G401 (cell line): ENCODE measurements at regions not wholly inside any gene's neighbourhood (a gene's known extent, or its start where the extent isn't known, plus 50 kb on each side); places are given as distances from the start of the nearest gene placed in this dataset.
"Not testable (repeated sequence)": the region's sequence is repeated elsewhere in the genome, so short reads cannot be mapped to it uniquely, and the experiment has no call there.

Source experiments
- DNase-seq: peaks from one replicate; pipeline ENCODE4 v3.0.0-alpha.2; 2015; ENCODE audit warnings: low spot score
- in situ Hi-C: cut with HindIII; loops from 2 replicates; pipeline ENCODE4 v1.10.0; 2016; ENCODE audit warnings: low sequenced_read_pairs, mixed read lengths

GRCh38 chr20:47860049-47860830, 75.0 kb upstream of the SULF2 start:
- in situ Hi-C loops, result no loop called here
- no peak for DNase-seq

GRCh38 chr20:47859278-47859677, 74.0 kb upstream of the SULF2 start:
- in situ Hi-C loops, result no loop called here

GRCh38 chr20:47857569-47858464, 72.5 kb upstream of the SULF2 start:
- no peak for DNase-seq
- in situ Hi-C loops, result no loop called here

More at GRCh38 chr20:47859278-47859677, 74.0 kb upstream of the SULF2 start:
- DNase-seq, result no peak

GRCh38 chr20:47857187-47857568, 71.9 kb upstream of the SULF2 start:
- in situ Hi-C loops, result no loop called here
- no peak for DNase-seq

- in situ Hi-C loops, result no loop called here
Measured at GRCh38 chr20:47855799-47856198, 70.5 kb upstream of the SULF2 start.

GRCh38 chr20:47854687-47855212, 69.5 kb upstream of the SULF2 start:
- peak; percentile 9 for DNase-seq
- in situ Hi-C loops, result no loop called here

More at GRCh38 chr20:47855799-47856198, 70.5 kb upstream of the SULF2 start:
- DNase-seq, result no peak

- in situ Hi-C loops, result no loop called here
Measured at GRCh38 chr20:47851774-47852173, 66.5 kb upstream of the SULF2 start.

GRCh38 chr20:47850146-47850545, 64.9 kb upstream of the SULF2 start:
- in situ Hi-C loops, result no loop called here

More at GRCh38 chr20:47851774-47852173, 66.5 kb upstream of the SULF2 start:
- DNase-seq, result no peak

GRCh38 chr20:47849596-47849995, 64.3 kb upstream of the SULF2 start:
- DNase-seq, result no peak
- in situ Hi-C loops, result no loop called here

More at GRCh38 chr20:47850146-47850545, 64.9 kb upstream of the SULF2 start:
- no peak for DNase-seq

GRCh38 chr20:47849006-47849405, 63.7 kb upstream of the SULF2 start:
- DNase-seq, result no peak
- in situ Hi-C loops, result no loop called here

- DNase-seq, in situ Hi-C loops: not testable (repeated sequence)
Measured at GRCh38 chr20:47848534-47848933, 63.3 kb upstream of the SULF2 start.

GRCh38 chr20:47847884-47848485, 62.7 kb upstream of the SULF2 start:
- no peak for DNase-seq
- in situ Hi-C loops, result no loop called here

GRCh38 chr20:47847220-47847619, 61.9 kb upstream of the SULF2 start:
- in situ Hi-C loops, DNase-seq: not testable (repeated sequence)

- in situ Hi-C loops, result not testable (repeated sequence)
- peak; percentile 8 for DNase-seq
Measured at GRCh38 chr20:47846651-47847050, 61.4 kb upstream of the SULF2 start.

- in situ Hi-C loops, DNase-seq: not testable (repeated sequence)
Measured at GRCh38 chr20:47845382-47845977, 60.2 kb upstream of the SULF2 start.

GRCh38 chr20:47844568-47844906, 59.3 kb upstream of the SULF2 start:
- DNase-seq, in situ Hi-C loops: not testable (repeated sequence)

- in situ Hi-C loops, result no loop called here
- DNase-seq, result no peak
Measured at GRCh38 chr20:47843886-47844567, 58.7 kb upstream of the SULF2 start.

- DNase-seq, in situ Hi-C loops: not testable (repeated sequence)
Measured at GRCh38 chr20:47842950-47843349, 57.7 kb upstream of the SULF2 start.

- DNase-seq, in situ Hi-C loops: not testable (repeated sequence)
Measured at GRCh38 chr20:47842004-47842403, 56.7 kb upstream of the SULF2 start.
